Activated CD4-positive, CD25-positive, alpha-beta regulatory T cell treated with anti-CD3 and anti-CD28 coated beads, Interleukin-2, amount 50 U/mL, for 72 hours (primary cell): ENCODE measurements at regions not wholly inside any gene's neighbourhood (a gene's known extent, or its start where the extent isn't known, plus 50 kb on each side); places are given as distances from the start of the nearest gene placed in this dataset.
A peak's percentile ranks its signal among the peaks of the same experiment; 100 is the strongest.
"Not testable (repeated sequence)": the region's sequence is repeated elsewhere in the genome, so short reads cannot be mapped to it uniquely, and the experiment has no call there.

Source experiments
- DNase-seq: peaks from one replicate; pipeline ENCODE4 v3.0.0; 2021

DNA sequence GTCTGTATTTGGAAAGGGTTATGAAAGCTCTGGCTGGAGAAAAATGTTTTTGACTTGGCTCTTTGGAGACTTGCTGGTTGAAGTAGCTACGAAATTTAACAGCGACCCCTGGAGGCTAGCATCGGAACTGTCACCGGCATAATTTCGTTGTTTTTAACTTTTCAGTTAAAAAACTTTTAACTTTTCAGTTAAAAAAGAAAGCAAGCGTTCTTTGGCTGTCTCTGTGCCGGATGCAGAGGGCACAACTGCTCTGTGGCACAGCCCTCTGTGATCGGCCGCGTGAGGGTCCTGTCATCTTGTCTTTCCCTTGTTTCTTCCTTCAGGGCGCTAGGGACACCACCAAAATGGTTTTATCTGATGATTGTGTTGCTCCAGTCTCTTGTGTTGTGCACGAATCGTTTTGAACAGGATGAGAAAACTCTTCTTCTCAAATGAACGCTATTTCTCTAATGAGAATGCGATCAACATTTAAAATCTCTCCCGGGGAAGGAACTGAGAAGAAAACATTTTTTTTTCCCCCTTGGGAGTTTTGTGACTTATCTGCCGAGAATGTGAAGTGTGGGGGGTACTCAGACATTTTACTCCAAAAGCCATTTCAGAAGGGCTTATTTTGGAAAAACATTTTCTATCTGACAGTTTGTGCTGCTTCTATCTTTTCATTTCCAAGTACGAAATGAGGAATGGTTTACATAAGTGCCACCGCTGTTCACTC lies 57.1 kb downstream of the ADCYAP1 start:
- DNase-seq = peak; percentile 46

GRCh38 chr18:963276-963675 lies 58.6 kb downstream of the ADCYAP1 start:
- DNase-seq = no peak

- no peak for DNase-seq
Measured at GRCh38 chr18:965921-966758, 61.5 kb downstream of the ADCYAP1 start.

DNA sequence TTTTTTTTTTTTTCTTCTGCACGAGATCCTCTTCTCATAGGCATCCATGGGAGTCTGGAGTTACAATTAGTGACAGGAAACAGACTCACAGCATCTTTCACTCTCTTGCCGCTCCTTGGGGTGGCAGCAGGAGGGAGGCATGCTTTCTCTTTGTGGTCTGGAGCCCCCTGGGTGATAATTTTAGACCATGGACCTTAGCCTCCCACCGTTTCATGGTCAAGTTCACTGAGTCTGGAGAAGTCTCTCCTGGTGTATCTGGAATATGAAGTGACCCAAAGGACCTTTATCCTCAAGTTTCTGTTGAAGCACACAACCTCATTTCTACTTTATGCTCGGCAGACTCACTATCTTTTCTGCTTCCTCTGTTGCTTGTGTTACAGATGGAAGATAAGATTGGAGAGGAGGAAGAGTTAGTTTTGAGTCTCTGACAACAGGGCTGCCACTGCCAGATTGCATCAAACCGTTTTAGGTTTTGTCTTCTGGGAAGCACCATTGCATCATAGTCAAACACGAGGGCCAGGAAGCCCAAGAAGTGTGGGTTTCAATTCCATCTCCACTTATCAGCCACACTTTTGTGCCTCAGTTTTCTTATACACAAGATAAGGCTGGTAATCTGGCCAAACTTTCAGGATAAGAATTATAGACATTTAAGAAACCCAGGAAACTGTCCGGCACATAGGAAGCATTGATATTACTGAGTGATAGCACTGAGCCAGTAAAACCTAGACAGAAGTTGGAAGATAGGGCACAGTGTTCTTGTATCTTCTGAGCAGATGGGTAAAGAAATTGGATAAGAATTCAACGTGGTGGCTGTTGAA lies 62.3 kb downstream of the ADCYAP1 start:
- DNase-seq = no peak

DNA sequence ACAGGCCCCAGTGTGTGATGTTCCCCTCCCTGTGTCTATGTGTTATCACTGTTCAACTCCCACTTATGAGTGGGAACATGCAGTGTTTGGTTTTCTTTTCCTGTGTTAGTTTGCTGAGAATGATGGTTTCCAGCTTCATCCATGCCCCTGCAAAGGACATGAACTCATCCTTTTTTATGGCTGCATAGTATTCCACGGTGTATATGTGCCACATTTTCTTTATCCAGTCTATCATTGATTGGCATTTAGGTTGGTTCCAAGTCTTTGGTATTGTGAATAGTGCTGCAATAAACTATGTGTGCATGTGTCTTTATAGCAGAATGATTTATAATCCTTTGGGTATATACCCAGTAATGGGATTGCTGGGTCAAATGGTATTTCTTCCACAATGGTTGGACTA lies 64.2 kb downstream of the ADCYAP1 start:
- DNase-seq = not testable (repeated sequence)

DNA sequence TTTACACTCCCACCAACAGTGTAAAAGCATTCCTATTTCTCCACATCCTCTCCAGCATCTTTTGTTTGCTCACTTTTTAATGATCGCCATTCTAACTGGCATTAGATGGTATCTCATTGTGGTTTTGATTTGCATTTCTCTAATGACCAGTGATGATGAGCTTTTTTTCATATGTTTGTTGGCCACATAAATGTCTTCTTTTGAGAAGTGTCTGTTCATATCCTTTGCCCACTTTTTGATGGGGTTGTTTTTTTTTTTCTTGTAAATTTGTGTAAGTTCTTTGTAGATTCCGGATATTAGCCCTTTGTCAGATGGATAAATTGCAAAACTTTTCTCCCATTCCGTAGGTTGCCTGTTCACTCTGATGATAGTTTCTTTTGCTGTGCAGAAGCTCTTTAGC lies 64.6 kb downstream of the ADCYAP1 start:
- DNase-seq = not testable (repeated sequence)

DNA sequence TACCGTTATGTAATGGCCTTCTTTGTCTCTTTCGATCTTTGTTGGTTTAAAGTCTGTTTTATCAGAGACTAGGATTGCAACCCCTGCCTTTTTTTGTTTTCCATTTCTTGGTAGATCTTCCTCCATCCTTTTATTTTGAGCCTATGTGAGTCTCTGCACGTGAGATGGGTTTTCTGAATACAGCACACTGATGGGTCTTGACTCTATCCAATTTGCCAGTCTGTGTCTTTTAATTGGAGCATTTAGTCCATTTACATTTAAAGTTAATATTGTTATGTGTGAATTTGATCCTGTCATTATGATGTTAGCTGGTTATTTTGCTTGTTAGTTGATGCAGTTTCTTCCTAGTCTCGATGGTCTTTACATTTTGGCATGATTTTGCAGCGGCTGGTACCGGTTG lies 69.9 kb downstream of the ADCYAP1 start:
- DNase-seq = not testable (repeated sequence)

DNA sequence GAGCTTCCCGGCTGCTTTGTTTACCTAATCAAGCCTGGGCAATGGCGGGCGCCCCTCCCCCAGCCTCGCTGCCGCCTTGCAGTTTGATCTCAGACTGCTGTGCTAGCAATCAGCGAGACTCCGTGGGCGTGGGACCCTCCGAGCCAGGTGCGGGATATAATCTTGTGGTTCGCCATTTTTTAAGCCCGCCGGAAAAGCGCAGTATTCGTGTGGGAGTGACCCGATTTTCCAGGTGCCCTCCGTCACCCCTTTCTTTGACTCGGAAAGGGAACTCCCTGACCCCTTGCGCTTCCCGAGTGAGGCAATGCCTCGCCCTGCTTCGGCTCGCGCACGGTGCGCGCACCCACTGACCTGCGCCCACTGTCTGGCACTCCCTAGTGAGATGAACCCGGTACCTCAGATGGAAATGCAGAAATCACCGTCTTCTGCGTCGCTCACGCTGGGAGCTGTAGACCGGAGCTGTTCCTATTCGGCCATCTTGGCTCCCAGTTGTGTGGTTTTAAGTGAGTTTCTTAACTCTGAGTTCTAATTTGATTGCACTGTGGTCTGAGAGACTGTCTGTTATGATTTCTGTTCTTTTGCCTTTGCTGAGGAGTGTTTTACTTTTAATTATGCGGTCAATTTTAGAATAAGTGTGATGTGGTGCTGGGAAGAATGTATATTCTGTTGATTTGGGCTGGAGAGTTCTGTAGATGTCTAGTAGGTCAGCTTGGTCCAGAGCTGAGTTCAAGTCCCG lies 71.9 kb downstream of the ADCYAP1 start:
- not testable (repeated sequence) for DNase-seq

- not testable (repeated sequence) for DNase-seq
Measured at GRCh38 chr18:977327-977726, 72.7 kb downstream of the ADCYAP1 start.

DNA sequence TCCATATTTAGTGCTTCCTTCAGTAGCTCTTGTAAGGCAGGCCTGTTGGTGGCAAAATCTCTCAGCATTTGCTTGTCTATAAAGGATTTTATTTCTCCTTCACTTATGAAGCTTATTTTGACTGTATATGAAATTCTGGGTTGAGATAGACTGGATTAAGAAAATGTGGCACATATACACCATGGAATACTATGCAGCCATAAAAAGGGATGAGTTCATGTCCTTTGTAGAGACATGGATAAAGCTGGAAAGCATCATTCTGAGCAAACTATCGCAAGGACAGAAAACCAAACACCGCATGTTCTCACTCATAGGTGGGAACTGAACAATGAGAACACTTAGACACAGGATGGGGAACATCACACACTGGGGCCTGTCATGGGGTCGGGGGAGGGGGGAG lies 73.1 kb downstream of the ADCYAP1 start:
- not testable (repeated sequence) for DNase-seq

- DNase-seq = no peak
Measured at GRCh38 chr18:980586-980985, 75.9 kb downstream of the ADCYAP1 start.

DNA sequence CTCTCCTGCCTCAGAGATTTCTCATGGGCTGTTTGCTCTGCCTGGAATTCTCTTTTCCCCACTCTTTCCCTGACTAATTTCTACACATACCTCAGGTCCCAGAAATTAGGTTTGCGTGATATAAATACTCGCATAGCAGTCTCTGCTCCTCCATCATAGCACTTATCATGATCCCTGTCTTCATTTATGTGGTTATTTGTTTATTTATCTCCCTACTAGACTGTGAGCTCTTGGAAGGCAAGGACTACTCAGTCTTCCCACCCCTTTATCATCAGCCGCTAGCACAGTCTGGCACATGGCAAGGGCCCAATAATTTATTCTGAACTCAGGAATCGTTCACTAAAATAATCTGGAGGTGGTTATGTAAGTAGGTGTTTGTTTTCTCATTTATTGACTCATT lies 79.3 kb downstream of the ADCYAP1 start:
- DNase-seq = no peak

GRCh38 chr18:985212-985661 lies 80.6 kb downstream of the ADCYAP1 start:
- DNase-seq = no peak

GRCh38 chr18:986051-986450 lies 81.4 kb downstream of the ADCYAP1 start:
- DNase-seq = no peak

DNA sequence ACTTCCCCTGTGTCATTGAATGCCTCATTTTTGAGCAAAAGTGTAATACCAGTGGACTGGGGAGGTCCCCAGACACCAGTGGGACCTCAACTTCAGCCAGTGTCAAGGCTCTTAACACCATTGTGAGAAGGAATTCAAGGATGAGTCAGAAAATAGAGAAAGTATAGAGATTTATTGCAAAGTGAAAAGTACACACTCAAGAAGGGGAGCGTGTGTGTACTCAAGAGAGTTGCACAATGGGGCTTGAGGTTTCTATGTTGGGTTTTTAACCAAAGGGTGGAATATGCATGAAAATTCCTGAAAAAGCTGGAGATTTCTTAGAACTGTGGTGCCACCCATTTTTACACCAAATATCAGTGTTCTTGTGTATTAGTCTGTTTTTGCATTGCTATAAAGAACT lies 81.9 kb downstream of the ADCYAP1 start:
- DNase-seq = no peak

DNA sequence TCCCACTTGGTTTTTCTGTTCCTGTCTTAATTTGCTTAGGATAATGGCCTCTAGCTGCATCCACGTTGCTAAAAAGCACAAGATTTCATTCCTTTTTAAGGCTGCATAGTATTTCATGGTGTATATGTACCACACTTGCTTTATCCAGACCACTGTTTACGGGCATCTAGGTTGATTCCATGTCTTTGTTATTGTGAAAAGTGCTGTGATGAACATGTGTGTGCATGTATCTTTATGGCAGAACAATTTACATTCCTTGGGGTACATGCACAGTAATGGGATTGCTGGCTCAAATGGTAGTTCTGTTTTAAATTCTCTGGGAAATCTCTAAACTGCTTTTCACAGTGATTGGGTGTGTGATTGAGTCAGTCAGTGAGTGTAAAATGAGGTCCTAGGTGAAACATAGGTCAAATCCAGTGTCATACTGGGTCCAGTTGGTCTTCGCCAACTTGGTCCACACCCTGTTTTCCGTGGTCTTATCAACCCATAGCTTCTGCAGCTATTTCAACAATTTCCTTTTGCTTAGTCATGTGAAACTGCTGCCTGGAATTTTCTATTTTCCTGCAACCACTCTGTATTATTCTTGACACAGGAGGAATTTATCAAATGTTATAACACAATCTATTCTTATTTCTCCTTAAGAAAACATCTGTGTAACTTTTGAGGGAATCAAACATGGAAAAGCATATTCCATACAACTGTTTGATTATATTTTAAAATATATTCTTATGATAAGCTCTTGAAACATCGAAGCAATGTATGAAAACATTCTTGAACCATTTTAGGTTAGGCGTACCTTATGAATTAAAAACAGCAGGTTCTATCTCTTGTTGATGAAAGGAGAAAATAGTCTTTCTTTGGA lies 82.9 kb downstream of the ADCYAP1 start:
- DNase-seq = no peak

DNA sequence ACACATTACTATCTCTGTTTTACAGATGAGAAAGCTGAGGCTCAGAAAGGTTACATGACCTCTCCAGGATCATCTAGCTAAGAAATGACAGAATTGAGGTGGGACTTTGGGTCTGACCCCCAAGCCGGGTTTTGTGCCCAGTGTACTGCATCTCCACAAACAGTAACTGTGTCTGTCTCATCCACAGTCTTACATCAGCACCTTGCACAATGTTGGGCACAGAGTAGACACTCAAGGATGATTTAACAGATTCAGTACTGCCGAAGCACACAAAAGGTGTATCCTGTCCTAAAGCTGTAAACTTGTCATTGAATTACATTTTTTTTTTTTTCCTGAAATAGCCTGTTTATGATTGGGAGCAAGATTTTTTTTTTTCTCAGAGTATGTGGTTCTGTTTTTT lies 84.8 kb downstream of the ADCYAP1 start:
- DNase-seq = no peak

DNA sequence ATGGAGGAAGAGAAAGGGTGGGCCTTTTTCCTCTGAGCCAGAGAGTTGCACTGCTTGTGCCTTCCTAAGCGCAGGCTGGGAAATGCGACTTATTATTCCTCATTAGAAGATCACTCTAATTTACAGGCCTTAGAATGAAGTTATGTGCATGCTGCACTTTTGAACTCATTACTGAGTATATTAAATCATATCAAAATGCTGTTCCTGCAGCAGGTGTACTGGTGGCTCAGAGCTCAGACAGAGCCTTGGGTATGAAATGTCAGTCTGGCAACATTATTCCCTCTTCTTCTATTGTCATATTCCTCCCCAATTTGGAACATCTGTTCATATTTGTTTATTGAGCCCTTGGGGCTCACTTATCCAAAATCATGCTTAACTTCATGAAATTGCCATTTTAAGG lies 85.5 kb downstream of the ADCYAP1 start:
- DNase-seq = no peak

DNA sequence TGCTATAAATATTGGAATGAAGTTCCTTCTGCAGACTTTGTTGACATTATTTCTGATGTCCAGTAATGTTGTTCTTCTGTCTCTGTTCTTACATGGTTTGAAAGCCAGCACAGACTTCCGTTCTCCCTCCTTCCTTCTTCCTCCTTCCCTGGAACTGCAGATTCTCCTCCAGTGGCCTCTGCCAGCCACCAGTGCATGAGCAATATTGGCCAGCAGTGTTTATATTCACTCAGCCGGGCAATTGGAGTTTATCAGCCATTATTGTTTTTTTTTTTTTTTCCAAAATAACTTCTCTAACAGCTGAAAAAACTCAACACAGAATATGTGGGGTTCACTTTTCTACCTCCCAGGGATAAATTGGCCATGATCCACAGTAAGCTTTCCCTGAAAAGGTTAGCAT lies 86.8 kb downstream of the ADCYAP1 start:
- DNase-seq = no peak

DNA sequence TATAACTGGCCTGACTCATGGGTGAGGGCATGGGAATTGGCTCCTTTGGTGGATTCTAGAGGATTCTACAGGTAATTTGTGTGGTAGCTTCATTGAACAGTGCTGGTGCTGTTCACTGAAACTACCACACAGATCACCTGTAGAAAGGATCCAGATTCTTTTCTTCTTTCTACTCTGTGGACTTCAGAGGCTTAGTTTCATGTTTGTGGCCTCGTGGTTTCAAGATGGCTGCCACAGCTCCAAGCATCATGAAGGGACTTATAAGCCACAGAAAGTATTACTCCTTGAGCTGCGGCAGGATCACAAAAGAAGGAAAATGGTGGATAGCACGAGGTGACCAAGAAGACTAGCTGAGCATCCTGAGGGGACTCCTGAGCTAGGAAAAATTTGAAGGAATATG lies 88.9 kb downstream of the ADCYAP1 start:
- no peak for DNase-seq

GRCh38 chr18:995629-996028 lies 91.0 kb downstream of the ADCYAP1 start:
- DNase-seq = no peak

DNA sequence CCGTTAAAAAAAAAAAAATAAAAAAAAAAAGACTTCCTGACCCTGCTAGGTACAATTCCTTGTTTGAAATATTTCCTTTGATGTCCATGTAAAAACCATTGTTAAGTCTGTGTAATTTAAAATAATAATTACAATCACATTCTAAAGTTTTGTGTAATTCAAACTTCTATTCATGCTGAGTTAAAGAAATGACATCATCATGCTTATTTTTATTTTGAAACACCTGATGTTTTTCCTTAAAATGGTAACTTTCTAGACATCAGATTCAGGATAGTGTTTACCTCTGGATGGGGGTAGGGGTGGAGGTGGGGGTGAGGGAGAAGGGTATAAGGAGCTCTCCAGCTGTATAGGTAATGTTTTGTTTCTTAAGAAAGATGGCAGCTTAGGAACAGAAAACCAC lies 92.8 kb downstream of the ADCYAP1 start:
- no peak for DNase-seq
